ENCODE measurements at regions not wholly inside any gene's neighbourhood (a gene's known extent, or its start where the extent isn't known, plus 50 kb on each side); places are given as distances from the start of the nearest gene placed in this dataset.
A peak's percentile ranks its signal among the peaks of the same experiment; 100 is the strongest.

DNA sequence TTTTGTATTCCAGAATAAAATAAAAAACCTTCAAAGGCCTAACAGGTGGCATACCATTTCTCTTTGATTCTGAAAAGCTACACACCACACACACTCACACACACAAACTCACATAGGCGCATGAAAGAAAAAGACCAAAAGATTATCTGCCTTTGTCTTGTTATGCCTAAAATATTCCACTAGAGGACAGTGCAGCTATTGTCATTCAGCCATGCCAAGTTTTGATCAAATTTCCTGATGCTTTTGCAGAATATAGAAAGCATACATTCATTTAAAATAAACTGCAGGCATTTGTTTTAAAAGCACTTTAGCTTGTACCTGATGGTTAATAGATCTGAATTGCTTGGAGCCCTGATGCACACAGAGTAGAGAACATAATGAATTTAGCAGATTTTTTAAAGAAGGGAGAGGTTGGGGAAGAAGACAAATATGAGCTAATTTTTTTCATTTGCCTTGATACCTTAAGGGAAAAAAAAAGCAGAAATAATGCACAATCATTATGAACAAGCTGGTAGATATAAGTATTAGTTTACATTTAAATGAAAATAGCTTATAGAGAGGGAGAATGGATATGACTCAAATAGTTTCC lies 1766.9 kb upstream of the SEL1L start:
- TF ChIP-seq POLR2A (IDR thresholded peaks at IDR 0.05; ENCODE audit: extremely low read depth, insufficient read length) (no peak), MYC (IDR thresholded peaks at IDR 0.05; ENCODE audit: low read depth, low read length) (no peak)
- TF ChIP-seq, protein P1, sequence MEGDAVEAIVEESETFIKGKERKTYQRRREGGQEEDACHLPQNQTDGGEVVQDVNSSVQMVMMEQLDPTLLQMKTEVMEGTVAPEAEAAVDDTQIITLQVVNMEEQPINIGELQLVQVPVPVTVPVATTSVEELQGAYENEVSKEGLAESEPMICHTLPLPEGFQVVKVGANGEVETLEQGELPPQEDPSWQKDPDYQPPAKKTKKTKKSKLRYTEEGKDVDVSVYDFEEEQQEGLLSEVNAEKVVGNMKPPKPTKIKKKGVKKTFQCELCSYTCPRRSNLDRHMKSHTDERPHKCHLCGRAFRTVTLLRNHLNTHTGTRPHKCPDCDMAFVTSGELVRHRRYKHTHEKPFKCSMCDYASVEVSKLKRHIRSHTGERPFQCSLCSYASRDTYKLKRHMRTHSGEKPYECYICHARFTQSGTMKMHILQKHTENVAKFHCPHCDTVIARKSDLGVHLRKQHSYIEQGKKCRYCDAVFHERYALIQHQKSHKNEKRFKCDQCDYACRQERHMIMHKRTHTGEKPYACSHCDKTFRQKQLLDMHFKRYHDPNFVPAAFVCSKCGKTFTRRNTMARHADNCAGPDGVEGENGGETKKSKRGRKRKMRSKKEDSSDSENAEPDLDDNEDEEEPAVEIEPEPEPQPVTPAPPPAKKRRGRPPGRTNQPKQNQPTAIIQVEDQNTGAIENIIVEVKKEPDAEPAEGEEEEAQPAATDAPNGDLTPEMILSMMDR (IDR thresholded peaks at IDR 0.05; ENCODE audit: low read depth, low read length) = peak; percentile 70
- DNase-seq (ENCODE audit: low read depth) = peak; percentile 48
- no peak overlapping the region for H3K4me3 ChIP-seq (ENCODE audit: low read depth, low read length)

DNA sequence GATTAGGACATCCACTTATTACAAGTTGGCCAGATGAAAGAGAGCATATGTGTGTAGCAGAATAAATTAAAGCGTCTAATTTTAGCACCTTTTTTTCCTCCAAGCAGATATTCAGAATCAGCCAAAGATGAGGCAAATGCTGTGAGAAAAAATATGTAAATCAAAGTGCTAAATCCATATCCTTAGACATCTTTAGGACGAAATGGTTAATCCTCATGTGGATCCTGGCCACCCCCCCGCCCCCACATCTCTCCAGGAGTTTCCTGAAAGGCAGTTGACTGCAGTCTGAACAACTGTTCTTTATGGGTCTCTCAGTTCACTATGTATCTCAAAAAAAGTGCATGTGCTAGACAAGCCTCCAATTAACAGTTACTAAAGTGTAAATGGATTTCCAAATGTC lies 1768.1 kb upstream of the SEL1L start:
- no peak overlapping the region for H3K4me3 ChIP-seq (ENCODE audit: low read depth, low read length)
- DNase-seq (ENCODE audit: low read depth) = no peak
- TF ChIP-seq MYC (IDR thresholded peaks at IDR 0.05; ENCODE audit: low read depth, low read length) (no peak), POLR2A (IDR thresholded peaks at IDR 0.05; ENCODE audit: extremely low read depth, insufficient read length) (no peak)
- TF ChIP-seq, protein P1 (IDR thresholded peaks at IDR 0.05; ENCODE audit: low read depth, low read length) = no peak
- TF ChIP-seq, protein P2, sequence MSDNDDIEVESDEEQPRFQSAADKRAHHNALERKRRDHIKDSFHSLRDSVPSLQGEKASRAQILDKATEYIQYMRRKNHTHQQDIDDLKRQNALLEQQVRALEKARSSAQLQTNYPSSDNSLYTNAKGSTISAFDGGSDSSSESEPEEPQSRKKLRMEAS (IDR thresholded peaks at IDR 0.05; ENCODE audit: low read depth, low read length) = no peak

DNA sequence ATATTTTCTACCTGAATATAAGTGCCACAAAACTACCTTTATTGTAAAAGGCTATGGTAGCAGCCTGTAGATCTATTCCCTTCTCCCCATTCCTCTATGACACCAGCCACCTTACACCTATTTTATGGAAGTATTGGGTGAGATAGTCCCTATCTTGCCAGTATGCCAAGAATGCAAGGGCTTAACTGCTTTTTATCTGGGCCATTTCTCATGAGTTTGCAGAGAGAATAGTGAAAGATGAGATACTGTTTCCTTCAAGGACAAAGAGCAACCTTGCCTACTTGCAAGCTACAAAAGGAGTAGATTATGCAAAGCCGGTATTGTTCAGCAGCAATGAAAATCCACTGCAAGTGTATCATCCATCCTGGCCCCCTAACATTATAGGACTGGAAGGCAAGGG lies 1775.6 kb upstream of the SEL1L start:
- TF ChIP-seq, protein P1 (IDR thresholded peaks at IDR 0.05; ENCODE audit: low read depth, low read length) = no peak
- TF ChIP-seq MYC (IDR thresholded peaks at IDR 0.05; ENCODE audit: low read depth, low read length) = no peak
- TF ChIP-seq, protein P2 (IDR thresholded peaks at IDR 0.05; ENCODE audit: low read depth, low read length) = no peak
- TF ChIP-seq POLR2A (IDR thresholded peaks at IDR 0.05; ENCODE audit: extremely low read depth, insufficient read length) = no peak
- DNase-seq (ENCODE audit: low read depth) = no peak
- H3K4me3 ChIP-seq (ENCODE audit: low read depth, low read length) = no peak overlapping the region

DNA sequence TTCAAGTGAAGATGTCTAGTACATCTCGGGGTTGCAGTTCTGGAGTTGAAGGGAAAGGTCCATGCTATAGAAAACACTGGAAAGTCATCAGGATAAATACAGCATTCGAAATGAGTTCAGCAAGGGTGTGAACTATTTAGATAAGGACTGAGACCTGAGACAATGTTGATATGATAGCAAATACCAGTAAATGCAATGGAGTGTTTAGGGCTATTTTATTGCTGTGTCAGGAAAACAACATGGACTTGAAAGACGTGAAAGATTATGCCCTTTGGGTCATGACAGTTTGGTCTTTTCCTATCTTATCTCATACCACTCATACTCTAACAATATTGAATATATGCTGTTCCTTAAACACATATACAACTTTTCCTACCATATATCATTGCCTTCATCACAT lies 1776.2 kb upstream of the SEL1L start:
- DNase-seq (ENCODE audit: low read depth) = no peak
- no peak overlapping the region for H3K4me3 ChIP-seq (ENCODE audit: low read depth, low read length)
- TF ChIP-seq POLR2A (IDR thresholded peaks at IDR 0.05; ENCODE audit: extremely low read depth, insufficient read length) (no peak), MYC (IDR thresholded peaks at IDR 0.05; ENCODE audit: low read depth, low read length) (no peak)
- TF ChIP-seq, protein P1 (IDR thresholded peaks at IDR 0.05; ENCODE audit: low read depth, low read length) = no peak
- TF ChIP-seq, protein P2 (IDR thresholded peaks at IDR 0.05; ENCODE audit: low read depth, low read length) = no peak

DNA sequence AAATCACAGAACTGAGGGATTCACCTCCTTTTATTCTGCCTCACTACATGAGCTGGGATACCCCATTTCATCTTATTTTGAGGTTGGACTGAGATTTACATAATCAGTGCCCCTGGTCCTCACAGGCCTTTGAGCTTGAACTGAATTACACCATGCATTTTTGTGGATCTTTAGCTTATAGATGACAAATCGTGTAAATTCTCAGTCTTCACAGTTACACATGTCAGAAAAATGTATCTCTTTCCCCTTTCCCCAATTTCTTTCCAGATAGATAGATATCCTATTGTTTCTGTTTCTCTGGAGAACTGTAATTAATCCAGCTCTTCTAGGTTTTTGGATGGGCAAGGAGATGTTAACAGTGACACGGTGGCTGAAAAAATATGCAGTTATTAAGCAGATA lies 1778.9 kb upstream of the SEL1L start:
- TF ChIP-seq MYC (IDR thresholded peaks at IDR 0.05; ENCODE audit: low read depth, low read length) (no peak), POLR2A (IDR thresholded peaks at IDR 0.05; ENCODE audit: extremely low read depth, insufficient read length) (no peak)
- TF ChIP-seq, protein P1 (IDR thresholded peaks at IDR 0.05; ENCODE audit: low read depth, low read length) = no peak
- TF ChIP-seq, protein P2 (IDR thresholded peaks at IDR 0.05; ENCODE audit: low read depth, low read length) = no peak
- DNase-seq (ENCODE audit: low read depth) = no peak
- H3K4me3 ChIP-seq (ENCODE audit: low read depth, low read length) = no peak overlapping the region

DNA sequence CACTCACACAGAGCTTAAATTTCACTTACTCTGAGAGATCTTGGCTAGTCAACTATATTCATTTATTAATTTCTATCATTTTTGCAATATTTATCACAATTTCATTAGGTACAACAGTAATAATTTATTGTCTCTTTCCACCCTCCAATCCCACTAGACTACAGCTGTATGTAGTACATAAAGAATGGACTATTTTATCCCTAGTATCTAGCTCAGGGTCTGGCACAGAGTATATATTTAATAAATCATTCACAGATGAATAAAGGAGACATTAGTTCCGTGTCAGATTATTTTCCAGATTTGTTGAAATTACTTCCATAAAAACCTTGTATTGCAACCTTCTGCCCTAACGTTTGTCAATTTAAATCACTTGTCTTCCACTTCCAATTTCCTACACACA lies 1781.1 kb upstream of the SEL1L start:
- TF ChIP-seq POLR2A (IDR thresholded peaks at IDR 0.05; ENCODE audit: extremely low read depth, insufficient read length) = no peak
- TF ChIP-seq, protein P1 (IDR thresholded peaks at IDR 0.05; ENCODE audit: low read depth, low read length) = no peak
- H3K4me3 ChIP-seq (ENCODE audit: low read depth, low read length) = no peak overlapping the region
- no peak for DNase-seq (ENCODE audit: low read depth)

Measured in NB4 (cell line).